OCI-LY3 (cell line): ENCODE measurements at regions not wholly inside any gene's neighbourhood (a gene's known extent, or its start where the extent isn't known, plus 50 kb on each side); places are given as distances from the start of the nearest gene placed in this dataset.

Experiments used
- H2AFZ ChIP-seq: fragments of 200-600, 300-600 bp; shearing (Covaris generic); 2 replicates; pipeline ENCODE4 v1.6.0; 2014; ENCODE audit warnings: antibody characterized with exemption, low read depth, low read length
- H3K27ac ChIP-seq: fragments of 200-600, 300-600 bp; sonication (generic); 2 replicates; pipeline ENCODE4 v1.5.1; 2014; ENCODE audit warnings: mild to moderate bottlenecking, low read length, moderate library complexity, mixed read lengths
- H3K27me3 ChIP-seq: fragments of 200-600, 300-600 bp; sonication (generic); 2 replicates; pipeline ENCODE4 v1.6.1; 2014; ENCODE audit warnings: low read depth, low read length, mixed read lengths
- H3K36me3 ChIP-seq: fragments of 200-600, 300-600 bp; sonication (generic); replicated peaks from 2 replicates; pipeline ENCODE3; 2014; ENCODE audit warnings: low read depth, low read length, mixed read lengths
- H3K4me1 ChIP-seq: fragments of 300-600, 200-600 bp; sonication (generic); 2 replicates; pipeline ENCODE4 v1.6.1; 2014; ENCODE audit warnings: low read length, mixed read lengths
- H3K4me2 ChIP-seq: fragments of 200-600, 300-600 bp; sonication (generic); 2 replicates; pipeline ENCODE4 v1.6.1; 2014; ENCODE audit warnings: low read length, mixed read lengths
- H3K4me3 ChIP-seq: fragments of 300-600, 200-600 bp; sonication (generic); 2 replicates; pipeline ENCODE4 v1.5.1; 2014; ENCODE audit warnings: antibody characterized with exemption, mild to moderate bottlenecking, low read length, moderate library complexity
- H3K79me2 ChIP-seq: fragments of 300-600, 200-600 bp; shearing (Covaris generic); 2 replicates; pipeline ENCODE4 v1.6.1; 2014; ENCODE audit warnings: mild to moderate bottlenecking, low read length, mixed read lengths
- H3K9ac ChIP-seq: fragments of 300-600, 200-600 bp; shearing (Covaris generic); 2 replicates; pipeline ENCODE4 v1.6.0; 2014; ENCODE audit warnings: mild to moderate bottlenecking, low read length, moderate library complexity
- H3K9me3 ChIP-seq: fragments of 200-600, 300-600 bp; shearing (Covaris generic); 2 replicates; pipeline ENCODE4 v1.6.1; 2014; ENCODE audit warnings: low read length, mixed read lengths; ENCODE audit not compliant: insufficient read depth
- H4K20me1 ChIP-seq: fragments of 200-600, 300-600 bp; sonication (generic); 2 replicates; pipeline ENCODE4 v1.6.1; 2016; ENCODE audit warnings: low read length, mixed read lengths; ENCODE audit not compliant: insufficient read depth
- EZH2phosphoT487 ChIP-seq: fragments of 200-600 bp; shearing (Covaris generic); IDR thresholded peaks from 2 replicates; pipeline ENCODE4 v1.6.1; 2018; ENCODE audit warnings: antibody characterized with exemption, mixed run types, low read depth
- TF ChIP-seq, protein P1 (sequence below): fragments of 200-600, 300-600 bp; sonication (generic); IDR thresholded peaks from 2 replicates; pipeline ENCODE4 v1.5.1; 2014; ENCODE audit warnings: antibody characterized with exemption, low read length, low read depth

DNA sequence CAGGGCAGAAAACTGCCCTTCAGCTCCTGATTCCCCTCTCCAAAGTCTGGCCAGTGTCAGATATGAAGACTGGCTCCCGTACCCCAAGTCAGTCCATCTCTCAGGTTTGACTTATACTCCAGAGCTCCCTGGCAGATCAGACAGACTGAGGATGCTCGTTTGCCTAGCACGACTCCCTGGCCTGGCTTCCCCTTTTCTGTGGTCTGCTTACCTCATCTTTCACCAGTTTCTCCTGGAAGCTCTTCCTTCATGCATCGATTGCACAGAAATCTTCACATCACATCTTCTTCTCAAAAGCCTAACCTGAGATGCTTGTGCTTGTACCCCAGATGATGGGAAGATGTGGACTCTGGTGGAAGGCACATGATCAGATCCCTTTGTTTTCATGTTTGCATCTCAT, 387.9 kb upstream of the POU3F3 start:
- no peak overlapping the region for H3K4me3 ChIP-seq
- H3K4me2 ChIP-seq = 0 out of 2 replicates have a peak overlapping the region, but pooled peaks have one; percentile 8
- H3K9me3 ChIP-seq = no peaks in the 10 kb centered on the region
- H3K27me3 ChIP-seq = 0 out of 2 replicates have a peak, but pooled peaks cover 4% of the 10 kb centered on the region
- H3K27ac ChIP-seq = no peak overlapping the region
- H3K36me3 ChIP-seq = no peaks in the 10 kb centered on the region
- TF ChIP-seq, protein P1, sequence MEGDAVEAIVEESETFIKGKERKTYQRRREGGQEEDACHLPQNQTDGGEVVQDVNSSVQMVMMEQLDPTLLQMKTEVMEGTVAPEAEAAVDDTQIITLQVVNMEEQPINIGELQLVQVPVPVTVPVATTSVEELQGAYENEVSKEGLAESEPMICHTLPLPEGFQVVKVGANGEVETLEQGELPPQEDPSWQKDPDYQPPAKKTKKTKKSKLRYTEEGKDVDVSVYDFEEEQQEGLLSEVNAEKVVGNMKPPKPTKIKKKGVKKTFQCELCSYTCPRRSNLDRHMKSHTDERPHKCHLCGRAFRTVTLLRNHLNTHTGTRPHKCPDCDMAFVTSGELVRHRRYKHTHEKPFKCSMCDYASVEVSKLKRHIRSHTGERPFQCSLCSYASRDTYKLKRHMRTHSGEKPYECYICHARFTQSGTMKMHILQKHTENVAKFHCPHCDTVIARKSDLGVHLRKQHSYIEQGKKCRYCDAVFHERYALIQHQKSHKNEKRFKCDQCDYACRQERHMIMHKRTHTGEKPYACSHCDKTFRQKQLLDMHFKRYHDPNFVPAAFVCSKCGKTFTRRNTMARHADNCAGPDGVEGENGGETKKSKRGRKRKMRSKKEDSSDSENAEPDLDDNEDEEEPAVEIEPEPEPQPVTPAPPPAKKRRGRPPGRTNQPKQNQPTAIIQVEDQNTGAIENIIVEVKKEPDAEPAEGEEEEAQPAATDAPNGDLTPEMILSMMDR = no peak
- TF ChIP-seq EZH2phosphoT487 = no peak
- H4K20me1 ChIP-seq = no peaks in the 10 kb centered on the region
- peaks cover 11% of the 10 kb centered on the region for H3K4me1 ChIP-seq
- no peak overlapping the region for H3K9ac ChIP-seq
- no peaks in the 10 kb centered on the region for H3K79me2 ChIP-seq
- no peak overlapping the region for H2AFZ ChIP-seq

DNA sequence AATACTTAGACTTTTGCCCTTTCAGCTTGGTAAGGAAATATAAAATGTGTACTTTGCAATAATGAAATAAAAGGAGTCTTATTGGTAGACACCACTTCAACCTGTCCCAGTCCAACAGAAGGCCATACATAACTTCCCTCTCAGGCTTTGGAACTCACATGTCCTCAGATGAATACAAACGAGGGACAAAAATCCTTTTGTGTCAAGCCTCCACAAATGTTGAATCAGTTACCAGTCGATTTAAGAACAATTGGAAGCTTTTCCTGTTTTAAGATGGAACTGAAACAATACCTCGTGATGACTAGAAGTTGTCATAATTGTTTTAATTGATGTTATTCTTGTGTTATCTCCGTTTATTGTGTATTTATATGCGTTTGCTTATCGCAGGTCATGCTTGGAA, 385.1 kb upstream of the POU3F3 start:
- H3K27ac ChIP-seq = no peak overlapping the region
- 0 out of 2 replicates have a peak, but pooled peaks cover 4% of the 10 kb centered on the region for H3K27me3 ChIP-seq
- peaks cover 22% of the 10 kb centered on the region for H3K4me1 ChIP-seq
- TF ChIP-seq, protein P1 = no peak
- no peak for TF ChIP-seq EZH2phosphoT487
- H3K36me3 ChIP-seq = no peaks in the 10 kb centered on the region
- no peak overlapping the region for H3K9ac ChIP-seq
- no peaks in the 10 kb centered on the region for H4K20me1 ChIP-seq
- no peaks in the 10 kb centered on the region for H3K79me2 ChIP-seq
- no peak overlapping the region for H2AFZ ChIP-seq
- H3K4me3 ChIP-seq = no peak overlapping the region
- H3K4me2 ChIP-seq = no peak overlapping the region
- no peaks in the 10 kb centered on the region for H3K9me3 ChIP-seq

DNA sequence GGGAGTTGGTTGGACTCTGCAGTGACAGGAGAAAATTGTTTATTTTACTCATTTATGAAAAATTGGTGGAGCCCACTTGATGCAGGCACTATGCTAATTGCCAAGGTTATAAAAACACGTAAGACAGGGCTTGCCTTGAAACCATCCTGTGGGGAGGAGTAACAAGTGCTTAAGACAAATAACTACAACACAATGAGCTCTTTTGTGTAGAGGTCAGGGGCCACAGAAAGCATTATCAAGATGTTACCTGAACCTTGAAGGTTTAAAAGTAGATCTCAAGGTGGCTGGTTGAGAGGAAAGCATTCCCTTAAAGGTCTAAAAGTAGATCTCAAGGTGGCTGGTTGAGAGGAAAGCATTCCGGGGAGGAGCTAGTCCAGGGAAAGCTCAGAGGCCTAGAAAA, 381.8 kb upstream of the POU3F3 start:
- no peak overlapping the region for H3K9ac ChIP-seq
- 0 out of 2 replicates have a peak, but pooled peaks cover 4% of the 10 kb centered on the region for H3K27me3 ChIP-seq
- H3K4me2 ChIP-seq = no peak overlapping the region
- H3K36me3 ChIP-seq = no peaks in the 10 kb centered on the region
- H3K27ac ChIP-seq = no peak overlapping the region
- no peak for TF ChIP-seq EZH2phosphoT487
- TF ChIP-seq, protein P1 = no peak
- H3K79me2 ChIP-seq = no peaks in the 10 kb centered on the region
- no peaks in the 10 kb centered on the region for H4K20me1 ChIP-seq
- no peak overlapping the region for H2AFZ ChIP-seq
- no peaks in the 10 kb centered on the region for H3K9me3 ChIP-seq
- H3K4me3 ChIP-seq = no peak overlapping the region
- H3K4me1 ChIP-seq = peaks cover 23% of the 10 kb centered on the region

DNA sequence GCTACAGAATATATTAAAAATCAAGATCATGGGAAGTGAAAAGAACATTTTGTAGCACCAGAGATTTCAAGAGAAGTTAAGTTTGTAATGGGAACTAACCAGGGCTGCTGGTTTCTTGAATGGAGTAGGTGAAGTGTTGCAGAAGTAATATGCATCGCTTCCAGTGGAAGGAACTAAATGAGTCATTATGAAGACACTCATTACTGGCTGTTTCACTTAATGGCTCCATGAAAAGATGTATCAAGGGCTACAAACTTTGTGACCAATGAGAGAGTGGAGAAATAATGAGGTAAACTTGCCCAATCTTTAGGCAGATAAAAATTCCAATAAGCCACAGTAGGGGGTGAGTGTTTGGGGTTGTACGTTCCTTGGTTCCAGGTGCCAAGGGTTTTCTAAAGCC, 380.4 kb upstream of the POU3F3 start:
- Histone ChIP-seq H3K79me2 (no peaks in the 10 kb centered on the region), H3K4me2 (peak overlapping the region; percentile 56), H3K9me3 (no peaks in the 10 kb centered on the region), H2AFZ (no peak overlapping the region), H3K9ac (no peak overlapping the region), H3K27ac (no peak overlapping the region), H4K20me1 (no peaks in the 10 kb centered on the region), H3K4me1 (peaks cover 23% of the 10 kb centered on the region), H3K27me3 (0 out of 2 replicates have a peak, but pooled peaks cover 4% of the 10 kb centered on the region), H3K36me3 (no peaks in the 10 kb centered on the region), H3K4me3 (peak overlapping the region; percentile 25; the same call in 1 of the 2 replicates)
- TF ChIP-seq EZH2phosphoT487 = no peak
- TF ChIP-seq, protein P1 = no peak
